ENCODE measurements at regions not wholly inside any gene's neighbourhood (a gene's known extent, or its start where the extent isn't known, plus 50 kb on each side); places are given as distances from the start of the nearest gene placed in this dataset.
A peak's percentile ranks its signal among the peaks of the same experiment; 100 is the strongest.

DNA sequence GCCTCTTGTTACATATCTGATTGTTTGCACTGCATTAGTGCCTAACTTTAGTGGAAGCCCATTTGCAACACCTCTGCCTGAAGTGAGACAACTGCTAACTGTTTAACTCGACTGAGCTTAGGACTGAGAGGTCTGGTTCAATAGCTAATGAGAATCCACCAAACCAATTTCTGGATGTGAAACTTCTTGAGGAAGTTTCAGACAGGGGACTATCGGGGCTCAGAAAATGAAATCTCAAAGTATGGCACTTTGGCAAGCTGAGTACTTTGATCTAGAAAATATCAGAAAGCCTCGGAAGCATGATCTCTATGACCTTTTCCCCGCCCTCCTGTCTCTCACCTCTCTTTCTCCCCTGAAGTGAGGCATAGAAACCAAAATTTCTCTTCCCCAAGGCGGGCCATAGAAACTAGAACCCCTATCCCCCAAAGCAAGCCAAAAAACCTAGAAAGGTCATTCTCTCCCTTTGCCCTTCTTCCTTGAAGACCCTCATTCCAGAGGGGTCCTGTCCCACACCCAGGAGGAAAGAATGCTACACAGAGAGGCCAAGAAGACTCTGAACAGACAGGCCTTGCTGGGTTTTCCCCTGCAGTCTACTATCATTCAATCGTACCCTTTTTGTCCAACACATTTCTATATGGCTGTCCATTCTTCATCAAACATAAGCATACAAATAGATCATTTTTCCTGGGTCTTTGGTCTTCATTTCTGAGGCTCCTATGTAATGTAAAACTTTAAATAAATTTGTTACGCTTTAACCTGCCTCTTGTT is 69.6 kb upstream of the CREB1 start:
- H3K36me3 ChIP-seq: no peaks in the 10 kb centered on the region
- no peaks in the 10 kb centered on the region for H3K27me3 ChIP-seq
- no peak for TF ChIP-seq Cebpa-rat (IDR thresholded peaks at IDR 0.05)
- H3K4me2 ChIP-seq: no peak overlapping the region
- H4K20me1 ChIP-seq: no peaks in the 10 kb centered on the region
- H3K9ac ChIP-seq: no peak overlapping the region
- H3K9me3 ChIP-seq: no peaks in the 10 kb centered on the region
- H3K27ac ChIP-seq: no peak overlapping the region
- no peak overlapping the region for H3K4me3 ChIP-seq
- H3K4me1 ChIP-seq: peaks cover 12% of the 10 kb centered on the region

DNA sequence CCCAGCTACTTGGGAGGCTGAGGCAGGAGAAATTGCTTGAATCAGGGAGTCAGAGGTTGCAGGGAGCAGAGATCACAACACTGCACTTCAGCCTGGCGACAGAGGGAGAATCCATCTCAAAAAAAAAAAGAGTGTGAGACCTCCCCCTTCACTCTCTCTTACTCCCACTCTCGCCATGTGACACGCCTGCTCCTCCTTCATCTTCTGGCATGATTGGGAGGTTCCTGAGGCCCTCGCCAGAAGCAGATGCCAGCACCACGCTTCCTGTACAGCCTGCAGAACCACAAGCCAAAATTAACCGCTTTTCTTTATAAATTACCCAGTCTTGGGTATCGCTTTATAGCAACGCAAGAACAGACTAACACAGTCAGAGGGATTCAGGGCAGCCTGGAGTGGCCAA is 66.3 kb upstream of the CREB1 start:
- Histone ChIP-seq H3K4me2 (peak overlapping the region; percentile 34), H3K9me3 (no peaks in the 10 kb centered on the region)

DNA sequence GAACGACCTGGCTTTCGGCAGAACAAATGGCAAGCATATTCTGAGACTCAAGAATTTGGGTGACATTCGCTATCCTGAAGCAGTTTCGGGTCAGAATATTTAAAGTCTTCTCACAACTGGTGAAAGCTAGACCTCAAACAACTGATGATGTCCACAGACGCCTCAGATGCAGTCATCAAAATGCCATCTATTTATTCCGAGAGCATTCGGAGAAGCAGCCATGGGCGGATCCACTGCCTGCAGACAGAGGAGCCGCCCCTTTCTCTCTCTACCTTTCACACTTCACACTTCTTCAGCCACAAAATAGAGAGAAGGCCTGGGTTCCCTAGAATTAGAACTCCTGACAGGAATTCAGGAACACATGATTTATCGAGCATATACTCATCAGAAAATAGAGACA is 65.8 kb upstream of the CREB1 start:
- TF ChIP-seq Cebpa-rat (IDR thresholded peaks at IDR 0.05): no peak
- H3K4me2 ChIP-seq: peak overlapping the region; percentile 34; the same call in 1 of the 2 replicates
- H3K9me3 ChIP-seq: no peaks in the 10 kb centered on the region

More for the DNA sequence above, 66.3 kb upstream of the CREB1 start:
- no peaks in the 10 kb centered on the region for H4K20me1 ChIP-seq
- H3K36me3 ChIP-seq: no peaks in the 10 kb centered on the region
- peaks cover 14% of the 10 kb centered on the region for H3K4me1 ChIP-seq
- H3K27ac ChIP-seq: no peak overlapping the region
- H3K4me3 ChIP-seq: no peak overlapping the region
- no peak overlapping the region for H3K9ac ChIP-seq
- no peaks in the 10 kb centered on the region for H3K27me3 ChIP-seq
- no peak for TF ChIP-seq Cebpa-rat (IDR thresholded peaks at IDR 0.05)

DNA sequence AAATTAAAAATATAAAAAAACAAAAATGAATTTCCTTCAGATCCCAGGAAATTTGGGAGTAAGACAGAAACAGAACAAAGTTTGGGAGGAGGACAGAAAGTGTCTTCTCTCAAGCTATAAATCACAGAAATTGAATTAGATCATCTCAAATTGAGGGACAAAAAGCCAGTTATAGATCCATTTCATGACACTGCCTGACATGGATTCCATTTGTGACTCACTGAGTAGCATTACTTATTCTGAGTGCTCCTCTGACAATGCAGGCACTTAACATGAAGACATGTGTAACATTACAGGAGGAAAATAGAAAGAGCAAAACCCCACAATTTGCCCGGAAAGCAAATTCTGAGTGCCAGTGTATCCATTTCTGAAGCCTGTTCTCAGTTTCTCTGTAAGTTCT is 63.9 kb upstream of the CREB1 start:
- Histone ChIP-seq H3K4me2 (no peak overlapping the region), H3K27ac (no peak overlapping the region), H3K4me3 (no peak overlapping the region), H4K20me1 (no peaks in the 10 kb centered on the region), H3K9ac (no peak overlapping the region), H3K27me3 (no peaks in the 10 kb centered on the region), H3K36me3 (no peaks in the 10 kb centered on the region), H3K9me3 (no peaks in the 10 kb centered on the region), H3K4me1 (peaks cover 17% of the 10 kb centered on the region)
- no peak for TF ChIP-seq Cebpa-rat (IDR thresholded peaks at IDR 0.05)

More for the DNA sequence above, 65.8 kb upstream of the CREB1 start:
- H3K27ac ChIP-seq: no peak overlapping the region
- no peaks in the 10 kb centered on the region for H4K20me1 ChIP-seq
- no peak overlapping the region for H3K4me3 ChIP-seq
- no peaks in the 10 kb centered on the region for H3K27me3 ChIP-seq
- no peak overlapping the region for H3K9ac ChIP-seq
- no peaks in the 10 kb centered on the region for H3K36me3 ChIP-seq
- H3K4me1 ChIP-seq: peaks cover 17% of the 10 kb centered on the region

DNA sequence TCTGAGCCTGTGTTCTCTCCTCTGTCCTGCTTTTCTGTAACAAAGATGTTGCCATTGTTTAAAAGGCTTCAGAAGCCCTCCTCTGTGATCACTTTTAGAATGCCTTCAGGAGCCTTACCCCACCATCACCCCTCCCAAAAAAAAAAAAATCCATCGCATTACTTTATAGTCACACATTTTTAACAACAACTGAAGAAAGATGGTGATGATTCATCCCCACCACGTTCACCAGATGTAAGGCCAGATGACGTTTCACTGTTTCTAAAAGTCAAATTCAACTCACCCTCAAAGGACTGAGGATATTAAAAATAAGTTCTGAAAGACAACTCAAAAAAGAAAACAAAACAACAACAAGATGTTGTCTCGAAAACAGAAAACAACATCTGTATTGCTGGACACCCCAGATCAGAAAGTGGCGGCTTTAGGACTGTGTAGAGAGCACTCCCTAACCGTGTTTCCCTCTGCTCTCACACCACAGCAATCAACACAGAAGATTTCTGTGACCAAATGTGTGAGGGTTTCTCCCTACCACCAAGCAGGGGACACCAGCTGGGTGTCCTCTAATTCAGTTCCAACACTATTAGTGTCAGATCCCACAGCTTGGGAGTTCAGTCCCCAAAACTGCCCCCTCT is 61.9 kb upstream of the CREB1 start:
- no peak overlapping the region for H3K4me3 ChIP-seq
- peaks cover 17% of the 10 kb centered on the region for H3K4me1 ChIP-seq
- no peaks in the 10 kb centered on the region for H3K36me3 ChIP-seq
- no peaks in the 10 kb centered on the region for H3K9me3 ChIP-seq
- H4K20me1 ChIP-seq: no peaks in the 10 kb centered on the region
- H3K27ac ChIP-seq: no peak overlapping the region
- H3K9ac ChIP-seq: no peak overlapping the region
- TF ChIP-seq Cebpa-rat (IDR thresholded peaks at IDR 0.05): no peak
- H3K27me3 ChIP-seq: no peaks in the 10 kb centered on the region
- H3K4me2 ChIP-seq: no peak overlapping the region

DNA sequence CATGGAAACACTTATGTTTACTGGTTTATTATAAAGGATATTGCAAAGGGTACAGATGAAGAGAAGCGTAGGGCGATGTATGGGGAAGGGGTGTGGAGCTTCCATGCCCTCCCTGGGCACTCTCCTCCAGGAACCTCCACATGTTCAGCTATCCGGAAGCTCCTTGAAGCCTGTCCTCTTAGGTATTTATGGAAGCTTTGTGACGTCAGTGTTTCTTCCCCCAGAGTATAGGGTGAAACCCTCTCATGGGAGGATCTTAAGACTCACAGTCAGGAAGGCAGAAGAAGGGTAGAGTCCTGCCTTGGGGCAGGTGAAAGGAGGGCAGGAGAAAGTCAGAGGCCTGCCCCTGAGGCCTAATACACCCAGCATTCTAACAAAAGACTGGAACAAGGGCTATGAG is 61.3 kb upstream of the CREB1 start:
- Histone ChIP-seq H3K27ac (no peak overlapping the region), H3K9ac (no peak overlapping the region), H4K20me1 (no peaks in the 10 kb centered on the region), H3K36me3 (no peaks in the 10 kb centered on the region), H3K9me3 (no peaks in the 10 kb centered on the region), H3K27me3 (no peaks in the 10 kb centered on the region), H3K4me3 (no peak overlapping the region), H3K4me2 (no peak overlapping the region; the same call in 1 of the 2 replicates), H3K4me1 (peaks cover 12% of the 10 kb centered on the region)
- no peak for TF ChIP-seq Cebpa-rat (IDR thresholded peaks at IDR 0.05)

DNA sequence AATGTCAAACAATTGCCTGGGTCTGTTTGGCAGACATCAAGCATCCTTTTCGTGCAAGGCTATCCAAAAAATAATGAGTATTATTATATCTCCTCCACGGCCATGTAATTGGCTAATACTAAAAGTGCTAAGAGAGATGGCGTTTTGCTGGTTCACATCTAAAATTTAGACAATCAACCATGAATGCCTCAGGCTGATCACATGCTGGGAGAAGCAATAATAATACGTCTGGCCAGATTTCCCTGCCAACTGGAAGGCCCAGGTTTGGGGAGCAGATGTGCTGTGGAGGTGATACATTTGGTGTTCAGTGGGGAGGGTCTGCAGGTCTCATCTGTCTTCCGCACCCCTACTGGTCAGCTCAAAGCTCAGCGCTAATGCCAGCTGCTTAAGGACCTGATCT is 60.3 kb upstream of the CREB1 start:
- Histone ChIP-seq H3K4me3 (no peak overlapping the region), H4K20me1 (no peaks in the 10 kb centered on the region), H3K27me3 (no peaks in the 10 kb centered on the region), H3K27ac (no peak overlapping the region), H3K9me3 (no peaks in the 10 kb centered on the region), H3K9ac (no peak overlapping the region), H3K4me1 (peaks cover 5% of the 10 kb centered on the region), H3K36me3 (no peaks in the 10 kb centered on the region), H3K4me2 (no peak overlapping the region)
- TF ChIP-seq Cebpa-rat (IDR thresholded peaks at IDR 0.05): no peak

DNA sequence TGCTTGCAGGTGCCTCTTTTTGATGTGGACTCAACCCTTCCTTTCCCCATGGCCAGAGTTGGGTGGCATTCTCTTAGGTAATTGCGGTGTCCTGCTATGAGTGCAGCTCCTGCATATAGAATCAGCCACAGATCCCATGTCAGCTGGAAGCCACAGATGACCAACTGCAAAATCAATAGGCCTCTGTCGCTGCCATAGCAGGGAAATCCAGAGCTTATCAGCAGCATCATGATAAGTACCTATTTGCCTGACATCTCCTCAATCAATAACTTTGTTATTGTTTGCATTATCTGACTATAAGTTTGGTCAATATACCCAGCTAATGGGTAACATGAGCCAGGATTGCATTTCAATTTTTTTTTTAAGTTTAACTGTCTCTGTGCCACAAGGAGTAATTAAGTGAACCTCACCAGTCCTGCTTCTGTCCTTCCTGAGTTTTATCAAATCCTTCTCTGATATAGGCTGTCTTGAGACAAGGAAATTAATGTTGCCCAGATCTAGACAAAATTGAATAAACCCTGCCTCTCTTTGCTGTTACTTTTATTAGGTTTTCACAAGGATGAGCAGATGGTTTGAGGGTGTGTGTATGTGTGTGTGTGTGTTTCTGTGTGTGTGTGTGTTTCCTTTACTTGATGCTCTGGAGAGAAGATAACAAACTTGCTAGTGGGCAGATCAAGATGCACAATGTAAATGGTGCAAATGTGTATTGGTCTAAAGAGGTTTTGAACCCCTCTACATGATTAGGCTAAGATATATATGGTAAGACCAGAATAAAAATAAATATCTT is 59.6 kb upstream of the CREB1 start:
- no peak overlapping the region for H3K4me3 ChIP-seq
- H4K20me1 ChIP-seq: no peaks in the 10 kb centered on the region
- TF ChIP-seq Cebpa-rat (IDR thresholded peaks at IDR 0.05): no peak
- no peaks in the 10 kb centered on the region for H3K9me3 ChIP-seq
- H3K4me1 ChIP-seq: peaks cover 5% of the 10 kb centered on the region
- H3K4me2 ChIP-seq: no peak overlapping the region
- no peak overlapping the region for H3K27ac ChIP-seq
- no peaks in the 10 kb centered on the region for H3K36me3 ChIP-seq
- no peaks in the 10 kb centered on the region for H3K27me3 ChIP-seq
- H3K9ac ChIP-seq: no peak overlapping the region

DNA sequence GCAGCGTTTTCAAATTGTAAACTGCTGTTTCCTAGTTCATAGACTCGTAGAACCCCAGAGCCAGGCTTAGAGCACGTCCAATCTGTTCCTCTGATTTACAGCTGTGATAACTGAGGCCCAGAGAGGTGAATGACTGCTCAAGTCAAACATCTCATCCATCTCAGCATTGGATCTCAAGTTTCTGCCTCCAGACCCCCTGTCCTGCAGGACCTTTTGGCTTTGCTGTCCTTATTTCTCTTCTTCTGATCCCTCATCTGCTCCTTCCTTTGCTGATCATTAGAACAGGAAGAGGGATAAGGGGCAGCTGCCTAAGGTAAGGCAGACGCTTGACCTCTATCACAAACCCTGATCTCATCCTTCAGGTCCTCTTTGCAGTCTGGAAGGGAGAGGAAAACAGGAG is 58.5 kb upstream of the CREB1 start:
- no peak overlapping the region for H3K9ac ChIP-seq
- peaks cover 5% of the 10 kb centered on the region for H3K4me1 ChIP-seq
- TF ChIP-seq Cebpa-rat (IDR thresholded peaks at IDR 0.05): no peak
- H4K20me1 ChIP-seq: no peaks in the 10 kb centered on the region
- no peaks in the 10 kb centered on the region for H3K27me3 ChIP-seq
- H3K9me3 ChIP-seq: no peaks in the 10 kb centered on the region
- no peak overlapping the region for H3K4me2 ChIP-seq
- no peak overlapping the region for H3K27ac ChIP-seq
- no peak overlapping the region for H3K4me3 ChIP-seq
- no peaks in the 10 kb centered on the region for H3K36me3 ChIP-seq
